Colon (tissue), 2 donors: ENCODE measurements at regions not wholly inside any gene's neighbourhood (a gene's known extent, or its start where the extent isn't known, plus 50 kb on each side); places are given as distances from the start of the nearest gene placed in this dataset.

Source experiments
- FAIRE-seq: peaks from 2 replicates; lab custom pipeline; 2012; peaks lifted over from hg19 to GRCh38; lab: Jason Lieb, UNC
- donor health status: control.
- donor health status: control.

- no peak for FAIRE-seq
These were observed 368.8 kb upstream of the ADGRL4 start for GRCh38 chr1:79375352-79375751.

GRCh38 chr1:79374397-79374796, 367.9 kb upstream of the ADGRL4 start:
- FAIRE-seq: no peak

GRCh38 chr1:79373481-79374125, 367.1 kb upstream of the ADGRL4 start:
- FAIRE-seq: no peak

DNA sequence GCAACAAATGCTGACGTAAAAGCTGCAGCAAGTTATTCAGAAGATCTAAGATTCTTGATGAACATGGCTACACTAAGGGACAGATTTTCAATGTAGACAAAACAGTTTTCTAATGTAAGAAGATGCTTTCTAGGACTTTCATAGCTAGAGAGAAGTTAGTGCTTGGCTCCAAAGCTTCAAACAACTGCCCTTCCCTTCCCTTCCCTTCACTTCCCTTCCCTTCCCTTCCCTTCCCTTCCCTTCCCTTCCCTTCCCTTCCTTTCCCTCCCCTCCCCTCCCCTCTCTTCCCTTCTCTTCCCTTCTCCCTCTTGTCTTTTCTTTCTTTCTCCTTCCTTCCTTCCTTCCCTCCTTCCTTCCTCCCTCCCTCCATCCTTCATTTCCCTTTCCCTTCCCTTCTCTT, 365.3 kb upstream of the ADGRL4 start:
- no peak for FAIRE-seq

DNA sequence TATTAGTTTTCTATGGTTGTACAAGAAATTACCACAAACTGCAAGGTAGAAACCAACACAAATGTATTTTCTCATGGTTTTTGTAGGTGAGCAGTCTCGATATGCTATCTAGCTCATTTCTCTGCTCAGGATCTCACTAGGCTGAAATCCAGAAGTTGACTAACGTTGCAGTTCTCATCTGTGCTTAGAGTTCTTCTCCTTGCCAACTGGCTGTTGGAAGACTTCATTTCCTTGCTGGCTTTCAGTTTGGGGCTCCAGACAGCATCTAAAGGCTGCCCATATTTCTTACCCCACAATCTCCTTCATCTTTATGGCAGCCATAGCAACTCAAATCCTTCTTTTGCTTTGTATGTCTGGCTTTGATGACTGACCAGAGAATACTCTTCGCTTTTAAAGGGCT, 362.6 kb upstream of the ADGRL4 start:
- no peak for FAIRE-seq

DNA sequence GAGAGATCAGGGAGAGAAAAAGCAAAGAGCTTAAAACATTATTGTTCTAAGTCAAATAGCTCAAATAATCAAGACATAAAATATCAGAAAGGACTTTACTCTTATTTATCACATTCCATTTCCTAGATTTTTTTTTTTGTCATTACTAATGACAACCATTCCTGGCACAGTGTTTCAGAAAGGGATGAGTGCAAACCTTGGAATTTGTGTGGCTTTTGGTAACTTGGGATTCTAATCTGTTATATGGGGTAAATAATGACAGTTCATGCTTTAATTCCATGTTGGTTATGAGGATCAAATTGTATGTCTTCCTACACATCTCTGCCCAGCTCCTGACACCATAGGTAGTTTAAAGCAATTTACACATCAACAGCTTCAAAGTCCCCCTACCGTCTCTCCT, 358.4 kb upstream of the ADGRL4 start:
- FAIRE-seq: no peak

- FAIRE-seq: no peak
These were observed 356.9 kb upstream of the ADGRL4 start for GRCh38 chr1:79363430-79363829.

GRCh38 chr1:79362470-79362869, 355.9 kb upstream of the ADGRL4 start:
- FAIRE-seq: no peak

GRCh38 chr1:79355090-79355489, 348.6 kb upstream of the ADGRL4 start:
- no peak for FAIRE-seq

DNA sequence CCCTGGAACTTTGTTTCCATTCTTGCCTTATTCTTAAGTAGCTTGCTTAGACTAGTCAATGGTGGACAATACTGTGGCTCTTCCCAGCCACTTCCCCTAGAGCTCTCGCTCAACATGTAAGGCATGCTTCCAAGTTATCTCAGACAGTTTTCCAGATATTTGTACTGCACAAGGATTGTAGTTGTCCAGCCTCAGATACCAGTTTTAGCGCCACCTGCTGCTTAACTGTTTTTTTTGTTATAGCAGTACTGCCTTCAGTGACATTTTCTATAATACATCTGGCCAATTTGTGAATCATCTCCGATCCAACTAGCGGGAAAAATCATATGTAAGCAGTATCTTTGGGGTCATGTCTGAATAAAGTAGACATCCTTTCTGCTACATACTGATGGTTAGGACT, 346.7 kb upstream of the ADGRL4 start:
- no peak for FAIRE-seq

- peak; percentile 60 for FAIRE-seq
These were observed 320.3 kb upstream of the ADGRL4 start for GRCh38 chr1:79326875-79327274.

DNA sequence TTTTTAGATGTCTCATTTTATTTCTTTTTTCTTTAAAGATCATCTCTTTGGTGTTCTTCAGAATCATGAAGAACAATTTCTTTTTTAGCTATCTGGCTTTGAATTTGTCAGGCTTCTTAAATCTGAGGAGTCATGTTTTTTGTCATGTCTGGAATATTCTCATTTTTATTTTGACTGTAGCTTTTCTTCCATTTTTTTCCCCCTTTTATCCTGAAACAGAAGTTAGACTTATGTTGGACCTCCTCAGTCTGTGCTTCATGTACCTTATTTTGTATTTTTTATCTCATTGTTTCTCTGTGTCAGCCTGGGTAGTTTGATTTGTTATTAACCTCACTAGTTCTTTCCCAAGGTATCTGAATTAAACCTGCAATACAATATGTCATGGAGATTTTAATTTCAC, 319.2 kb upstream of the ADGRL4 start:
- no peak for FAIRE-seq

- peak; percentile 89 for FAIRE-seq
These were observed 318.6 kb upstream of the ADGRL4 start for GRCh38 chr1:79325126-79325525.

DNA sequence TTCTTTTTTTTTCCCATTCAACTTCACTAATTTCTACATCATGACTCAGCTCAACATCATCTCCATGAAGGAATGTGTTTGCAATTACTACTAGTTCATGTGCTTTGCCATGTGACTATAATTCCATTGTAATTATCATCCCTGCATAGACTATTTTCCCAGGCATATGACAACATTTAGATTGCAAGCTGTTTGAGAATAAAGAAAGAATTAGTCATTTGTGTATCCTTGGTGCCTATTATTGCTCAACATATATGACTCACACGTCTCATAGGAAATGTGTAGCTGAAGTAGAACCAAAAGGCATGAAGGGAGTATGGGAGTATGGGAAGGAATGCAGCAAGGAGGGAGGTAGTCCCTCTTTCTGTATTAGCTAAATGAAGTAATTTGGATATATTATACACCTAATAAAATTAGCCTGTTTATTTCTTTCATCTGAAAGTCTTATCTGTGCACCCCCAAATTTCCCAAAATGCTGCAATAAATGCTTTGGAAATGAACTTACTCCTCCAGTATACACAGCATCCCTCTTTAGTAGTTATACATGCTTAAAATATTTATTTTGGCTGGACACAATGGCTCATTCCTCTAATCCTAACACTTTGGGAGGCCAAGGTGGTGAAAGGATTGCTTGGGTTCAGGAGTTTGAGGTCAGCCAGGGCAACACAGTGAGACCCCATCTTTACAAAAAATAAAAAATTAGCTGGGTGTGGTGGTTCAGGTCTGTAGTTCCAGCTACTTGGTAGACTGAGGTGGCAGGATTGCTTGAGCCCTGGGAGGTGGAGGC, 316.9 kb upstream of the ADGRL4 start:
- no peak for FAIRE-seq

DNA sequence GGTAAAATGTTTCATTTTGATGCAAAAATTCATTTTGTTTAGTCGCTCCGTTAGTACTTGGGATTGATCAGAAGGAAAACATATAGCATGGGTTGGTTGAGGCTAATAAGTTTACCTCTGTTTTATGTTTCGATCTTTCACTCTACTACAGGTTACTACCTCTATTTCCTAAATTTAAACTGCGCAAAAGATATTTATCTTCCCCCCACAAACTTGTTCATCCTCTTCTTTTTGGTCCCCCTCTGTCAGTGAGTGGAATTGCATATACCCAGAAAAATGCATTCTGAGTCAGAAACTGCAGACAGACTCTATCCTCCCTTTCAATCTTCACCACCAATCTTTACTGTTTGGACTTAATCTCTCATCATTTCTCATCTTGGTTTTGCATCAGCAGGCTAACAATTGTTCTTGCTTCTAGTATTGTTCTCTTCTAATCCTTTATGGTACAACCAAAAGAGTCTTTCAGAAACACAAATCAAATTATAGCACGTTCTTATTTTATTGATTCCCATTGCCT, 316.0 kb upstream of the ADGRL4 start:
- no peak for FAIRE-seq

- no peak for FAIRE-seq
These were observed 305.9 kb upstream of the ADGRL4 start for GRCh38 chr1:79312438-79312837.

- no peak for FAIRE-seq
These were observed 304.1 kb upstream of the ADGRL4 start for GRCh38 chr1:79310609-79311008.

GRCh38 chr1:79304131-79304530, 297.6 kb upstream of the ADGRL4 start:
- no peak for FAIRE-seq

DNA sequence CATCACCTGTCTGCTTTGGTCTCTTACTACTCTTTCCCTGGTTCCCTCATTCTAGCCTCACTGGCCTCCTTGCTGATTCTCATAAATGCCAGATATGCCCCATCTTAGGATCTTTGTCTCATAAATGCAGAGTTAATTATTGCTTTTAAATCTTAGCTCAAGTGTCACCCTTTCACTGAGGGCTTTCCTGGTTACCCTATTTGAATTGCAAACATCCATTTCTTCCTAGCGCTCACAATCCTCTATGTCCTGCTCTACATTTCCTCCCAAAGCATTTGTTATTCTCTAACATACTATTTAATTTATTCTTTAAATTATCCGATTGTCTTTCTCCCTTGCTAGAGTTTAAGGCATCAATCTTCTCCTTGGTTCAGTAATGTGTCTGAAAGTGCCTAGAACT, 296.5 kb upstream of the ADGRL4 start:
- FAIRE-seq: no peak

DNA sequence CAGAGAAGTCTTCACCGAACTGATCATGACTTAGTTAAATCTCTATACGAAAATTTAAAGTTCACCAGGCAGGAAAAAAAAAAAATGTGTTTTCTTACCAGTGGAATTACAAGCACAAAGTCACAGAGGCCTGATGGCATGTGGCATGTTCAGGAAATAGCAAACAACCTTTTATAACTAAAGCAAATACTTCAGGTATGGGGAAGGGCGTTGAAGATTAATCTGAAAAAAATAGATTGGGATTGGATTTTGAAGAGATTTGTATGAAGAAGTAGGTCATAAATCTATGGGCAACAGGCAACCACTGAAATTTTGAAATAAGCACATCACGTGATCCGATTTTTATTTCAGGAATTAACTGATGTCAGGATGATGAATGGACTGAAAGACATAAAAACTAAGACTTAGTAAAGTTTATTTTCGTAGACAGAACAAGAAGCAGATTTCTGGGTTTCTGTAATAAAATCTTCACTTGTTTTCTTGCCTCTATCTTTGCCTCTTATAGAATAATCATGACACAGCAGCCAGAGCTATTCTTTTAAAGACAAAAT, 295.9 kb upstream of the ADGRL4 start:
- no peak for FAIRE-seq

GRCh38 chr1:79295967-79296366, 289.4 kb upstream of the ADGRL4 start:
- no peak for FAIRE-seq

DNA sequence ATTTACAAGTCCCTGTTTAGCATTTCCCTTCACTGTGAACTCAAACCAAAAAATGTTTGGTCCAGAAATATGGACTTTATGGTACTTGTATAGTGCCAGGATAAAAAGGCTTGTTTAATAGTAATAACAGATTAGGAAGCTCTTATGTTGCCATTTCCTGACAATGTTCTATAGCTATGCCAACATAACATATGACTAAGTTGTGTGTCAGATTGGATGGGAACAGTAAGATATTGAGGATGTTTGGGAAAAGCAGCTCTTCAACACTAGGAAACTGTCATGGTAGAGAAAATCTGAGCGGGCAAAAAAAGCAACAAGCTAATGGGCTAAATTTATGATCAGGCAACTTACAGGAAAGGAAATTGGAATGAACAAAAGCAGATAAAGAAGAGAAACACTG, 287.1 kb upstream of the ADGRL4 start:
- no peak for FAIRE-seq

DNA sequence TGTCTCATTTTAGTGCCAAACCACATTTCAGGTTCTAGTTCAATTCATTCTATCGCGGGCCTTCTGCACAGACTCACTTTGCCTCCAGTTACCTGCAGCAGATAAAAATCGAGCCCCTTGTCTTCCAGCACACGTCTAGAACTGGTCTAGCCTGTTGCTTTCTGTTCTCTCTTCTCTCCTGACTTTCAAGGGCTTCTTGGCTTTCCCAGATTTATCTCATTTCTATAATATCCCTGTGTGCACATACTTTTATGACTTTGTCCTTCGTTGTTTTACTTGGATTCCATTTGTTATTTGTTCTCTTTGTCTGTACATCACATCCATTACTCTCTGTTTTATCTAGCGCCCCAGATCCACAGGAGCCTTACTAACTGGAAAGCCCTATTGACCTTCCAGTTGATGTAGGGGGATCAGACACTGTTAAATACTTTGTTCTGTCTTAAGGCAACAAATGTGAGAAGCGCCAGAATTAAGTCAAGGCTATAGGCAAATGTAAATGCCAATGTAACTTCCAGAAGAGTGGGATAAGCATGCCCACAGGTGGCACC, 284.5 kb upstream of the ADGRL4 start:
- no peak for FAIRE-seq
